ENCODE measurements at regions not wholly inside any gene's neighbourhood (a gene's known extent, or its start where the extent isn't known, plus 50 kb on each side); places are given as distances from the start of the nearest gene placed in this dataset.

- DNase-seq, result no peak
- no peak overlapping the region for H3K27ac ChIP-seq
- H3K27me3 ChIP-seq, result no peaks in the 10 kb centered on the region
- H3K4me3 ChIP-seq, result no peak overlapping the region
- TF ChIP-seq CTCF (IDR thresholded peaks at IDR 0.05), result no peak
- no peaks in the 10 kb centered on the region for H3K4me1 ChIP-seq
- H3K9me3 ChIP-seq, result no peaks in the 10 kb centered on the region
- H3K9ac ChIP-seq (ENCODE audit: low read depth in 2 of 2, low read length in 2 of 2), result no peak overlapping the region
- intact Hi-C loops (cut with DNase I), result no loop called here
- no peaks in the 10 kb centered on the region for H3K36me3 ChIP-seq
These were observed 1314.9 kb downstream of the CDH11 start for GRCh38 chr16:63806794-63807506.

- no peak for TF ChIP-seq CTCF (IDR thresholded peaks at IDR 0.05)
- intact Hi-C loops (cut with DNase I), result no loop called here
- no peak for DNase-seq
These were observed 1317.7 kb downstream of the CDH11 start for GRCh38 chr16:63804126-63804525.

GRCh38 chr16:63789603-63790002 lies 1332.3 kb downstream of the CDH11 start:
- Histone ChIP-seq H3K27ac (no peak overlapping the region), H3K4me1 (no peaks in the 10 kb centered on the region), H3K4me3 (no peak overlapping the region), H3K27me3 (no peaks in the 10 kb centered on the region), H3K9me3 (no peaks in the 10 kb centered on the region), H3K9ac (ENCODE audit: low read depth in 2 of 2, low read length in 2 of 2) (no peak overlapping the region), H3K36me3 (no peaks in the 10 kb centered on the region)
- intact Hi-C loops (cut with DNase I), result no loop called here
- no peak for TF ChIP-seq CTCF (IDR thresholded peaks at IDR 0.05)
- no peak for DNase-seq

More at GRCh38 chr16:63804126-63804525, 1317.7 kb downstream of the CDH11 start:
- Histone ChIP-seq H3K27me3 (no peaks in the 10 kb centered on the region), H3K4me1 (no peaks in the 10 kb centered on the region), H3K9ac (ENCODE audit: low read depth in 2 of 2, low read length in 2 of 2) (no peak overlapping the region), H3K27ac (no peak overlapping the region), H3K9me3 (no peaks in the 10 kb centered on the region), H3K36me3 (no peaks in the 10 kb centered on the region), H3K4me3 (no peak overlapping the region)

GRCh38 chr16:63787014-63787413 lies 1334.8 kb downstream of the CDH11 start:
- Histone ChIP-seq H3K27ac (no peak overlapping the region), H3K9me3 (no peaks in the 10 kb centered on the region), H3K36me3 (no peaks in the 10 kb centered on the region), H3K4me3 (no peak overlapping the region), H3K27me3 (no peaks in the 10 kb centered on the region), H3K9ac (ENCODE audit: low read depth in 2 of 2, low read length in 2 of 2) (no peak overlapping the region), H3K4me1 (no peaks in the 10 kb centered on the region)
- intact Hi-C loops (cut with DNase I), result no loop called here
- no peak for DNase-seq
- TF ChIP-seq CTCF (IDR thresholded peaks at IDR 0.05), result no peak

- Histone ChIP-seq H3K4me1 (no peaks in the 10 kb centered on the region), H3K9me3 (no peaks in the 10 kb centered on the region), H3K36me3 (no peaks in the 10 kb centered on the region), H3K9ac (ENCODE audit: low read depth in 2 of 2, low read length in 2 of 2) (no peak overlapping the region), H3K27ac (no peak overlapping the region), H3K4me3 (no peak overlapping the region), H3K27me3 (no peaks in the 10 kb centered on the region)
- TF ChIP-seq CTCF (IDR thresholded peaks at IDR 0.05), result no peak
- intact Hi-C loops (cut with DNase I), result no loop called here
- DNase-seq, result no peak
These were observed 1336.7 kb downstream of the CDH11 start for GRCh38 chr16:63785170-63785569.

Measured in colonic mucosa (tissue), 4 donors.